Hepatocyte (in vitro differentiated cells): ENCODE measurements at regions not wholly inside any gene's neighbourhood (a gene's known extent, or its start where the extent isn't known, plus 50 kb on each side); places are given as distances from the start of the nearest gene placed in this dataset.

ENCODE experiments used
- CTCF ChIP-seq: fragments of 200-600 bp; sonication (generic); IDR thresholded peaks from 2 replicates; pipeline ENCODE4 v1.5.1; 2016; ENCODE audit warnings: antibody characterized with exemption, mild to moderate bottlenecking; ENCODE audit not compliant: poor library complexity
- EZH2 ChIP-seq: fragments of 200-600 bp; sonication (generic); IDR thresholded peaks from 2 replicates; pipeline ENCODE4 v1.6.1; 2016; ENCODE audit warnings: antibody characterized with exemption, mild to moderate bottlenecking, borderline replicate concordance
- EZH2phosphoT487 ChIP-seq: fragments of 200-600 bp; sonication (generic); IDR thresholded peaks from one replicate; pipeline ENCODE4 v1.6.1; 2018; ENCODE audit warnings: antibody characterized with exemption, mild to moderate bottlenecking, low read depth, moderate library complexity; ENCODE audit not compliant: unreplicated experiment, severe bottlenecking

- TF ChIP-seq CTCF = no peak
- TF ChIP-seq EZH2 = no peak
- no peak for TF ChIP-seq EZH2phosphoT487
These were observed 589.4 kb downstream of the RFPL4B start for GRCh38 chr6:112936504-112936903.
